ENCODE measurements at regions not wholly inside any gene's neighbourhood (a gene's known extent, or its start where the extent isn't known, plus 50 kb on each side); places are given as distances from the start of the nearest gene placed in this dataset.
"Not testable (repeated sequence)": the region's sequence is repeated elsewhere in the genome, so short reads cannot be mapped to it uniquely, and the experiment has no call there.

DNA sequence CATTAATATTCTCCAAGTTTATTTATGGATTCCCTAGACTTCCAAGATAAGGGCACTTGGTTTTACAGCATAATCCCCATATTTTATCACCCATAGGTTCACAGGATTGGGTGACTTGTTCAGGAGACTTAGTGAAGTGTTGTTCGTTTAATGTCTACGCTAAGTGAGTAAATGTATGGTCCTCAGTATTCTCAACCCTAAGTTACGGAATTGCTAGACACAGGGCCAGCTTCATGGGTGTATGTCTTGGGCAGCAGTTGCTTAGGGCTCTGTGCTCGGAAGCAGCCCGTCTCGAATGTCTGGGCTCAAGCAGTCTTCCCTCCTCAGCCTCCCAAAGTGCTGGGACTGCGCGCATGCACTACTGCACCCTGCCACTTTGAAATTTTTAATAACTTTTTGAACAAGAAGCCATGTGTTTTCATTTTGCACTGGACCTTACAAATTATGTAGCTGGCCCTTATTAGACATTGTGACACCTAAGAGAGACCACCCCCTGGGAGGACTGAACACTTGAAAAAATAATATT is 91.5 kb upstream of the ZNF217 start:
- no peak for DNase-seq

DNA sequence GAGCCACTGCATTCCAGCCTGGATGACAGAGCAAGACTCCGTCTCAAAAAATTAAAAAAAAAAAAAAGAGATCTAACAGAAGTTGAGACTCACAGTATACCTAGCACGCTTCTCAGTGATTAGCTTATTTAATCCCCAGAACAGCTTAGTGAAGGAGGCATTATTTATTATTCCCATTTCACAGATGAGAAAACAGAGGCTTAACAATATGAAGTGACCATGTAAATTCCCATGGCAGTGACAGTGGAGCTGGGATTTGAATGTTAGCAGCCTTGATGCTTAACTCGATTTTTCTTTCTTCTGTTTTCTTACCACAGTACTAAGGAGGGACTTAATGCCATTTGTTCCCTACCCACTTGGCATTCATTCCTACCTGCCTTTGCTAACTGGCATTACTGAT is 89.9 kb upstream of the ZNF217 start:
- no peak for DNase-seq

DNA sequence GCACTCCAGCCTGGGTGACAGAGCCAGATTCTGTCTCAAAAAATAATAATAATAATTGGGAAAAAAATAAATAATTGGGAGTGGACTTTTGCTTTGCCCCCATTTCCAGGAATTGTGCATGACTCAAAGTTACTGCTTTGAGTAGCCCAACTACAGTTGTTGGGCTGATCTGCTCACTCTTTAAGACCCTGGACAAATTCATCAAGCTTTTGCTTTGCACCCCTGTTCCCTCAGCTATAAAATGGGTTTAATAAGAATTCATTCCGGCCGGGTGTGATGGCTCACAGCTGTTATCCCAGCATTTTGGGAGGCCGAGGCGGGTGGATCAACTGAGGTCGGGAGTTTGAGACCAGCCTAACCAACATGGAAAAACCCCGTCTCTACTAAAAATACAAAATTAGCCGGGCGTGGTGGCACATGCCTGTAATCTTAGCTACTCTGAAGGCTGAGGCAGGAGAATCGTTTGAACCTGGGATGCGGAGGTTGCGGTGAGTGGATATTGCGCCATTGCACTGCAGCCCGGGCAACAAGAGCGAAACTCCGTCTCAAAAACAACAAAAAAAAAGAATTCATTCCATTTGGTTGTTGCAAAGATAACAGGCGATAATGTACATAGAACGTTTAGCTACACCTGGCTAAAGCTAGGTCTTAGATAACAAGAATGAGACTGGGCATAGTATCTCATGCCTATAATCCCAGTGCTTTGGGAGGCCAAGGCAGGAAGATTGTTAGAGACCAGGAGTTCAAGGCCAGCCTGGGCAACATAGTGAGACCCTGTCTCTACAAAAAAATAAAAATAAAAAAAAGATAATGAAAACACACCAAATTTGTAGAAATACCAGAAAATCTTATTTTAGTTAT is 87.9 kb upstream of the ZNF217 start:
- DNase-seq: no peak

DNA sequence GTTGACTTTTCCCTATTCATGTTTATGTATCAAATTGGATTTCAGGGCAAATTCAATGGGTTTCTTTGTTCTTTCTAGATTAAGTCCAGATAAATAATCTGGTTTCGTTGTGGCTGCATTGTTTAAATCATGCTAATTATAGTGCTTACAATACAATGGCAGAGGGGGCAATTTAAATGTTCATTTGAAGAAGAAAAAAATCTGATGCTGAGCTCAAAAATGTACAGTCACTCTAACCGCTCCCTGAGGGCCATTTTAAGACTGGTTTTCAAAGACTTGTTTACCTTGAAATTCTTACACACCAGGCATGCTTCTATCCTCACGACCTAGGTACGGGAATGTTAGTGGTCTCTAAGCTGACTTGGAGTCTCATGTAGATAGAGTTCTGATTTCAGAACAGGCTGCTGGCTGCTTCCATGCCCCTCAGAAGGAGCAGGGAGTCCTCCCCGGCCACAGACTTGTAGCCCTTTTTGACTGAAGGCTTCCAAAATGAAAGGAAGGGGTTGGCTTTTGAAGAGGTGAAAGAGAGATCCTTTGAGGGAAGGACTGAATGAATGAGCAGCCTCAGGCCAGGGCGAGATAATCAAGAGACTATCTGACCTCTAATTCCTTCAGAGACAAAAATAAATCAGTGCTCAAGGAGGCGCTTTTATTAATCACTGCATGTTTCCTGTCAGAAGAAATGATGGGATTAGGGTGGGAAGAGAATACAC is 86.1 kb upstream of the ZNF217 start:
- DNase-seq: no peak

DNA sequence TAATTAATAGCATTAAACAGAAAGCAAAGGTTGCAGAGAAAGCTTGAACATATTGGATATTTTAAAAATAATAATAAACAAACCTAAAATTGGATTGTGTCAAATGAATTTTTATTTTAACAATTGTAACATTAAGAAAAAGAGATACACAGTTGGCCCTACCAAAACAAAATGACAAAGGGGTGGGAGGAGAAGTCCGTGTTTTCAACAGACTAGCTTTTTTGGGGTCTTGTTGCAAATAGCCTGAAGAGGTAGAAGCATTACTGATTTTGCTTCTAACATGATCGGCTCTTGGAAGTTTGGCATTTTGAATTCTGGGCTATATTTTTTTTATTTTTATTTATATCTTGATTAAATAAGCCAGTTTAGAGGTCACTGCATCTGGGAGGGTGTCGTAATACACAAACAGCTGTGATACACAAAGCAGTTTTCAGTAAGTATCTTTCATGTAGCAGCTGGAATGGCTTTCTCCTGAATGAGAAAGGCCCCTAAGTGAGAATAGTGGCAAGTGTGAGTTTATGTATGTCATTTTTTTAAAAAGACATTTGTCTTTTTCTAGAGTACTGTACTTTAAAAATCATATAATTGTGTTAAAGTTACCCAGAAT is 85.5 kb upstream of the ZNF217 start:
- no peak for DNase-seq

DNA sequence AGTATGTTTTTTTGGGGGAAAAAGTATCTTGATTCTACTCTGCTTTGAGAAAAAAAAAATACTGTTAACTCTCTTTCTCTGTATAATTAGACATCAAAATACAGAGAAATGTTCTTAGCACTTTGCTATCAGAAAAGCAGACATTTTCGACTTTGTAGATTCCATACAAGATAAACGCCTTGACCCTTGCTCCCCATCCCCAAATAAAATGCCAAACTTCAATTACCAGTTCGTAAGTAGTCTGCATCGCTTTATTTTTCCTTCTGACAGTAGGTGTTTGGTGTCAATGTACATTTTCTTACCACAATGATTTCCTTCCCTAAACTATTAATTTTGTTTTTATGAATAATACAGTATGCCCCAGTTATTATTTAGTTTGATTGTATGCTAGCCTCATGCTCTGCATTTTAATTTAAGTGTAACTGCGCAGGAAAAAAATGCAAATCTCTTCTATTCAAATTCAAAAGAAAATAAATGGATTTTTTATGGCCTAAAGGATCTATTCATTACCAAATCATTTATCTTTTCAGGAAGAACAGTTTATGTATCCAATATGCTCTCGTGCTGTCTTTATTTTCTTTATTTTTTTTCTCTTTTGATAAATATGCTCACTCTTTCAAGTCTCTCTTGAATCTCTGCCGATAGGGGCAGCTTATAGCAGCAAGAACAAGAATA is 84.8 kb upstream of the ZNF217 start:
- no peak for DNase-seq

DNA sequence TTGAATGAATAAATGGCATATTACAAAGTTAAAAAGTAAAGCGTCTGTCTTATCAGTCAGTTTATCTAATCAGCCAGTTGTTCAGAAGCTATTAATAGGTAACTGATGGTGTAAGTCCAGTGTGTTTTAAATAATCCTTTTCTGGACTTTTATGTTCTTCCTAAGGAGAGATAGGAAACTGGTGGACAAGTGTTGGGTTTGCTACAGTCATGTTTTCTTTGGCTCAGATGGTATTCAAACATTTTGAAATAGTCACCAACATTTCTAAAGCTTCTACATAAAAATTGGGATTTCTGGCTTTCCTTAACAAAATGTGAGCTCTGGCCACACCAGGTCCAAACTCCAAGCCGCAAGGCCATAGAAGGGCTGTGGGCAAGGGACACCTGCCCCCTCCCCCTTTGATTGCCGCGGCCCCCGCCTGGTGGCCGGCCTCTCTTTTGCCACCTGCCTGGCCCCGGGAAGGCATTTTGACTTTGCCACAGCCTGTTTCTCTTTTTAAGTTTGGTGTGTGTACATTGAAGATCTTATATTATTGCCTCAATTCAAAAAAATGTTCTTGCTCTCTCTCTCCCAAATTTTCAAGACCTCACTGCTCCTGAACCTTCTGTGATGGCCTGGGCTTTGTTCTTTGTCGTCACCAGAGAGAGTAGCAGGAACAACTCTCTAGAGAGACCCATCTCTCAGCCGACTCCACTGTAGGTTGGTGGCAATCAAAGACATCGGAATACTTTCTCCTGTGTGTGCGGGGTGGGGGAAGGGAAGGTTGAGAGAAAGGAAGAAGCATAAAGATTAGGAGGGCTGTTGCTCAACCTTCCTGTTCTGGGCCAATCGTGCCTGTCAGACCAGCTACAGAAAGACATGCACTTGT is 84.0 kb upstream of the ZNF217 start:
- DNase-seq: no peak

DNA sequence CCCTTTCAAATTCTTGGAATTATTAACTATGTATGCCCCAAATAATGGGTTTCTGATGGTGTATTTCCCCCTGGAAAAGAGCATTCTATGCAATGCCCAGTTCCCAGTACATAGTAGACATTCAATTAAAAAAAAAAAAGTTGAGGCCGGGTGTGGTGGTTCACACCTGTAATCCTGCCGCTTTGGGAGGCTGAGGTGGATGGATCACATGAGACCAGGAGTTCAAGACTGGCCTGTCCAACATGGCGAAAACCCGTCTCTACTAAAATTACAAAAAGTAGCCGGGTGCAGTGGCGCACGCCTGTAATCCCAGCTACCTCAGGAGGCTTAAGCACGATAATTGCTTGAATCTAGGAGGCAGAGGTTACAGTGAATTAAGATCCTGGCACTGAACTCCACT is 83.3 kb upstream of the ZNF217 start:
- no peak for DNase-seq

DNA sequence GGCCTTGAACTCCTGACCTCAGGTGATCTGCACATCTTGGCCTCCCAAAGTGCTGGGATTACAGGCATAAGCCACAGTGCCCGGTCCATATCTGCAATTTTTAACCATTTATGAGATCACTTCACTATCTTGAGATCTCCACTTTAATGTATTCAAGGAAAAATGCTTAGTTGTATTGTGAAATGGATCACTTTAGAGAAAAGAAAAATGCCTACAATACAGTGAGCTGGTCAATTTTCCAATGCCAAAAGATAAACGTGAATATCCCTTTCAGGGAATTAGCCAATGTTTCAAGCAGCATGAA is 82.8 kb upstream of the ZNF217 start:
- DNase-seq: no peak

DNA sequence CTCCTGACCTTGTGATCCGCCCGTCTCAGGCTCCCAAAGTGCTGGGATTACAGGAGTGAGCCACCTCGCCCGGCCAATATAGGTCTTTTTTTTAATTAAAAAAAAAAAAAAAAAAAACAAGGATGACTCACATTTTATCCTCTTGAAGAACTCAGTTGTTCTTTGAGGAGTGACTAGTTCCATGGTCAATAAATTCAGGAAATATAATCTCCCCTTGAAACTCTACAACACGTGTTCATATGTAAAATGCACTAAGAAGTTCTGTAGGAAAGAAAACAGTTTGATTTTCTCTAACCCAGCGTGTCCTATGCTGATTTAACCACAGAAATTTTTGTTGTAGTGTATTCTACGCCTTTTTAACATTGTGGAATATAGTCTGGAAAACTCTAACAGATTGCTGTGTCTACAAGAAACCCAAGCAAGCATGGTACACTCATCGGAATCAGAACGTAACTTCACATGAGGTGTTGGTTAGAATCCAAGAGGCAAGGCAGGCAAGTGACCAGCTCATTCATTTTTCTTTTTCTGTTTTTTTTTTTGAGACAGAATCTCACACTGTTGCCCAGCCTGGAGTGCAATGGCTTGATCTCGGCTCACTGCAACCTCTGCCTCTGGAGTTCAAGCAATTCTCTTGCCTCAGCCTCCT is 79.0 kb upstream of the ZNF217 start:
- DNase-seq: no peak

DNA sequence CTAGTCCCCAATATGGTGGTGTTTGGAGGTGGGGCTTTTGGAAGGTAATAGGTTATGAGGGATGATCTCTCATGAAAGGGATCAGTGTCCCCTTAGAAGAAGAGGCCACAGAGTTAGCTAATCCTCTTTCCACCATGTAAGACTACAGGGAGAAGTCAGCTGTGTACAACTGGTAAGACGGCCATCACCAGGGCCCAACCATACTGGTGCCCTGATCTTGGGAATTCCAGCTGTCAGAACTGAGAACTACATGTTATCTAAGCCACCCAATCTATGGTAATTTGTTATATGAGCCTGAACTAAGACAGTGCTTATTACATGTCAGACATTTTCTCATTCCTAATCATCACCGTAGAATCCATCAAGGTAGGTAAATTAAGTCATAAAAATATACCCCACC is 77.7 kb upstream of the ZNF217 start:
- no peak for DNase-seq

DNA sequence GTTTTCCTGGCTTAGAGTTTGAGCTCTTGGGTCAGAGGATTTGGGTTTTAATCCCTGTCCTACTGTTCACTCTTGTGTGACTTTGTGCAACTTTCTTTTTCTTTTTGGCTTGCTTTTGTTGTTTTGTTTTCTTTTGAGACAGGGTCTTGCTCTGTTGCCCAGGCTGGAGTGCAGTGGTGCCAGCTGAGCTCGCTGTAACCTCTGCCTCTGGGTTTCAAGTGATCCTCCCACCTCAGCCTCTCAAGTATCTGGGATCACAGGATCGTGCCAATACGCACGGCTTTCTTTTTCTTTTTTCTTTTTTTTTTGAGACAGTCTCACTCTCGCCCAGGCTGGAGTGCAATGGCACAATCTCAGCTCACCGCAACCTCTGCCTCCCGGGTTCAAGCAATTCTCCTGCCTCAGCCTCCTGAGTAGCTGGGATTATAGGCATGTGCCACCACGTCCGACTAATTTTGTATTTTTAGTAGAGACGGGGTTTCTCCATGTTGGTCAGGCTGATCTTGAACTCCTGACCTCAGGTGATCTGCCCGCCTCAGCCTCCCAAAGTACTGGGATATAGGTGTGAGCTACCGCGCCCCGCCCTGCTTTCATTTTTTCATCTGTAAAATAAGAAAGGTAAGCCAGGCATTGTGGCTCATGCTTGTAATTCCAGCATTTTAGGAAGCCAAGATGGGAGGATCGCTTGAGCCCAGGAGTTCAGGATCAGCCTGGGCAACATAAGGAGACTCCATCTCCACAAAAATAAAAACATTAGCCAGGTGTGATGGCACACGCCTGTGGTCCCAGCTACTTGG is 76.1 kb upstream of the ZNF217 start:
- DNase-seq: not testable (repeated sequence)

DNA sequence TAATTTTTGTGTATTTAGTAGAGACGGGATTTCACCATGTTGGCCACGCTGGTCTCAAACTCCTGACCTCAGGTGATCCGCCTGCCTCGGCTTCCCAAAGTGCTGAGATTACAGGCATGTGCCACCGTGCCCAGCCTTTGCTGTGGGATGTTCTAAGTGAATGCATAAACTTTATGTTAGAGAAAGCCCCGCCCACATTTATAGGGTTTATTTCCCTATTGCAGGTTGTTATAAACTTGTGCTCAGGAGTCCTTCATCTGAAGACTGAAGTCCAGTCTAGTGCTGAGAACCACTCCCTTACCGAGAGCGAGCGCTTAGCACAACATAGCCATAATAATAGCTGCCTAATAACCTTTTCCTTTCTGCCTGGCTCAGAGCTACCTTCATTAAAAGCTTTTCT is 75.4 kb upstream of the ZNF217 start:
- no peak for DNase-seq

DNA sequence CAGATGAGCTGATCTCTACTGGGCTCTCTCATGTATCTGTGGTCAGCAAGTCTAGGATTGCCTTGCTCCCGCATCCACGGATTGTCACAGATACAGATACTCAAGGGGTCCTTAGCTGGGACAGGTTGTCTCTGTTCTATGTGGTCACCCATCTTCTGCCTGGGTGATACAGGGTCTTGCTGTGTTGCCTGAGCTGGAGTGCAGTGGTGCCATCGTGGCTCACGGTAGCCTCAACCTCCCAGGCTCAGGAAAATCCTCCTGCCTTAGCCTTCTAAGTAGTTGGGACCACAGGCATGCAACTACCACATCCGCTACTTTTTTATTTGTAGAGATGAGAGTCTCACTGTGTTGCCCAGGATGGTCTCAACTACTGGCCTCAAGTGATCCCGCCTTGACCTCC is 72.5 kb upstream of the ZNF217 start:
- no peak for DNase-seq

DNA sequence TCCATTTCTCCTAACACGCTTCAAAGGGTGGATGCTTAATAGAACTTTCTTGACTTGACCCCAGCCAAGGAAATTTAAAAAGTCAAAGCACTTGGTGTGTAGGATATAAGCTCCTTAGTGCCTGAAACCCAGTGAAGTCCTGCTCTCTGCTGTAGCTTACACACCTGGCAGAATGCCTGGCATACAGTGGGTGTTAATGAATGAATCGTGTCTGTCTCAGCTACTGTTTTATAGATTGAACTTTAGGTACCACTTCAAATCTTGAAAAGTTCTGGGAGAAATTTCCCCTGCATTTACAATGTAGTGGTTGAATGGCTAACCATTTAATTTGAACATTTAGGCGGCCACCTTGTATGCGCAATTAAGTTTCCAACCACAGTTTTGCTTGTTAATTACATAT is 70.5 kb upstream of the ZNF217 start:
- DNase-seq: no peak

DNA sequence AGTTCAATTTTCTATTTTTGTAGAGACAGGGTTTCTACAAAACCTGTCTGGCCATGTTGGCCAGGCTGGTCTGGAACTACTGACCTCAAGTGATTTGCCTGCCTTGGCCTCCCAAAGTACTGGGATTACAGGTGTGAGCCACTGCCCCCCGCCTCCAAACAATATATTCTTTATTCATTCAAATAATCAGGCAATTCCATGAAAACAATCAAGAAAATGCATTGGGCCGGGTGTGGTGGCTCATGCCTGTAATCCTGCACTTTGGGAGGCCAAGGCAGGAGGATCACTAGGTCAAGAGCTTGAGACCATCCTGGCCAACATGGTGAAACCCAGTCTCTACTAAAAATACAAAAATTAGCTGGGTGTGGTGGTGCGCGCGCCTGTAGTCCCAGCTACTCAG is 69.9 kb upstream of the ZNF217 start:
- DNase-seq: not testable (repeated sequence)

DNA sequence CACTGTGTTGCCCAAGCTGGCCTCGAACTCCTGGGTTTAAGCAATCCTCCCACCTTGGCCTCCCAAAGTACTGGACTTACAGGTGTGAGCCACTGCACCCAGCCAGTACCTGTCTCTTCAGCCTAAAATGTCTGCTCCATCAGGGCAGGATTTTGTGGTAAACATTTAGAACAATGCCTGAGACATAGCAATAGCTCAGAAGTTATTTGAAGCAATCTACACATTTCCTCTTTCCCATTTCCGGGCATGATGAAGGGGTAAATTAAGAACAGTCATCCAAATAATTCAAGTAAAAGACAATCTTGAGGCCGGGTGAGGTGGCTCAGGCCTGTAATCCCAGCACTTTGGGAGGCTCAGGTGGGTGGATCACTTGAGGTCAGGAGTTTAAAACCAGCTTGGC is 69.0 kb upstream of the ZNF217 start:
- DNase-seq: no peak

DNA sequence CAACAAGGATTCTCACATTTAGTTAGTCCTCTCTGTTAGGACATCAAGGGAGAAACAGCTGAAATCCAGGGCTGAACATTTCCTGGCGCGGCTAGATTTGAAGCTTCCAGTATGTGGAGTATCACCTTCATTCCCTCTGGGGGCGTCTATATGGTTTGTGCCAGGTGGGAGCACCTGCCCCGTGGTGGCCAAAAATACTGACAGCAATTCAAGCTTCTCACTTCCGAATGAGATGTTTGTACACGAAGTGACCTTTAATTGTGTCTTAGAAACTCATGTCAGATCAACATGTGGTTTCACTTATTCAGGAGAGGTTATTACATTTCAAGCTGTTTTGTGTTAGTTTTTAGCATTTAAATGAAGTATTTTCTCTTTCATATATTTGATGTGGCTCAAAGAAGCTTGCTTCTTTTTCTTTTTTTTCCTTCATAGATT is 67.3 kb upstream of the ZNF217 start:
- no peak for DNase-seq

DNA sequence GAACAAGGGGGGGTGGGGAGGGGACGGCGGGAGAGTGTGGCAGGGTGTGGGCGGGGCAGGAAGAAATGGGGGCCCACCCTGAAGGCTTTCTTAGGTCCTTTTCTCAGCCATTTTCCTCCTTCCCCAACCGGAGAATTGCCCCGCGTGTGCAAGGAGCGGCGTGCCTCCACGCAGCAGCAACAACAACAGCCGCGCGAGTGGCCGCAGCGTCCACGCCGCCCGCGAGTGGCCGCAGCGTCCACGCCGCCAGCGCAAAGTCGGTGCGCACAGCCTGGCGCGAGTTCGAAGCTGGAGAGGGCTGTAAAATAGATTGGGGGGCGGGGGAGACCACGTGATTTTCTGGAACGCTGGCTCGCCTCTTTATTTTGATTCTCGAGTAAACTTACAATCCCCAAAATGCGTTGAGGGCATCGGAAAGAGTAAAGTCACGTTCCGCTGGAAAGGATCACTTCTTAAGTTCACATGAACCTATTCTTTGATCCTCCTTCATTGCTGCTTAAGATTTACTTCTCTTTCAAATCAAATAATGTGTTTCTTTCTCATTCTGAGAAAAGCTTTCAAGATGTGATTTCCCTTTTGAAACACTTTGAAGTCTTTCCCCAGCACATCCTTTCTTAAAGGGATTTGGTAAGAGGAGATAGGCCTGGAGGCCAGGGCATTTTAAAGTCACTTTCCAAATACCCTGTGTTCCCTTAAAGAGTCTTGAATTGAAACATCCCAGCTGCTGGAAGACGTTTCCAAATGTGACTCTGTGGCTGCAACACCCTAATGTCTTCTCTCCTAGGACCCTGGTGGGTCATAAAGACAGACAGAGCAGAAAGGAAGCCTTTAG is 66.7 kb upstream of the ZNF217 start:
- no peak for DNase-seq

DNA sequence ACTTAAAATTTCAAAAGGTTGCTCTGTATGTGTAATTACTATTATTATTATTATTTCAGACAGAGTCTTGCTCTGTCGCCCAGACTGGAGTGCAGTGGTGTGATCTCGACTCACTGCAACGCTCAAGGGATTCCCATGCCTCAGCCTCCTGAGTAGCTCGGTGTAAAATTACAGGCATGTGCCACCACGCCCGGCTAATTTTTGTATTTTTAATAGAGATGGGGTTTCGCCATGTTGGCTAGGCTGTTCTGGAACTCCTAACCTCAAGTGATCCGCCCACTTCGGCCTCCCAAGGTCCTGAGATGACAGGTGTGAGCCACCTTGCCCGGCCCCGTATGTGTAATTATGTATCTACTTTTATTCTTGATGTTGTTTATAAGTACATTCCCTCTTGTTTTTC is 65.3 kb upstream of the ZNF217 start:
- DNase-seq: no peak
